GM18951 (cell line): ENCODE measurements at regions not wholly inside any gene's neighbourhood (a gene's known extent, or its start where the extent isn't known, plus 50 kb on each side); places are given as distances from the start of the nearest gene placed in this dataset.

Experiments used
- POLR2A ChIP-seq: IDR thresholded peaks from 4 replicates; pipeline ENCODE4 v1.6.1; 2011; ENCODE audit warnings: mild to moderate bottlenecking; ENCODE audit not compliant: insufficient read length, insufficient read depth; ENCODE audit errors: extremely low read depth
- in situ Hi-C: fragments of 300-500 bp; cut with MboI; formaldehyde crosslinking; loops from one replicate; pipeline ENCODE4 v1.12.0; 2022; ENCODE audit warnings: low sequenced_read_pairs, mixed read lengths, inconsistent platforms; ENCODE audit not compliant: unreplicated experiment

DNA sequence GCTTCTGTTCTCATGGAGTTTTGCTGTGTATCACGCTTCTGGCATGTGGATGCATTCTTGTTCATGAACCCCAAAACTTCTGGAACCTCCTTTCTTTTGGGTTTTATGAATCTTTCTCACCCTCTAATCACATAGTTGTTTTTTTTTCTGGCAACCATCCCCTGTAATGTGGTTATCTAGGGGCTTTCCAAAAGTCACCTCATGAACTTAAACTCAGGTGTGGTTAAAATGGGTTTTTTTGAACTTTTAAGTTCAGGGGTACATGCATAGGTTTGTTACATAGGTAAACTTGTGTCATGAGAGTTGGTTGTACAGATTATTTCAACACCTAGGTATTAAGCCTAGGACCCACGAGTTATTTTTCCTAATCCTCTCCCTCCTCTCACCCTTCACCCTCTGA lies 1099.4 kb upstream of the SLIT2 start:
- TF ChIP-seq POLR2A = no peak
- in situ Hi-C loops = no loop called here

- in situ Hi-C loops = no loop called here
- TF ChIP-seq POLR2A = no peak
Observed at GRCh38 chr4:19151684-19152083, 1100.0 kb upstream of the SLIT2 start.

DNA sequence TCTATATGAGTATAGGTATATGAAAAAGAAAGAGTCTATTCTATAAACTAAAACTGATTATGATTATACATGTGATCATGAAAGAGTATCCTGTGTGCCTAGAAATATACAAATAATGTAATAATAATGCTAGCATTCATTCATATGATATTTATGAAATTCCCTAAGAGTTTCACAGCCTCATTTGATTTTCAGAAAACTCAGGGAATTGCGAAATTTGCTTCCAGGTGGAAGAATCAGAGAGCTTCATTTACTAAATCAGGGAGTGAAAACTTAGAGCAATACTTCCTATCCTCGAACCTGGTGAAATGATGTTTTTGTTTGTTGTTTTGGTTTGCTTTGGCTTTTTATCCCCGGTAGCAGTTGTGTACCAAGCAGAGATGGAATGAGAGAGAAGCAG lies 1105.7 kb upstream of the SLIT2 start:
- in situ Hi-C loops = no loop called here
- no peak for TF ChIP-seq POLR2A

DNA sequence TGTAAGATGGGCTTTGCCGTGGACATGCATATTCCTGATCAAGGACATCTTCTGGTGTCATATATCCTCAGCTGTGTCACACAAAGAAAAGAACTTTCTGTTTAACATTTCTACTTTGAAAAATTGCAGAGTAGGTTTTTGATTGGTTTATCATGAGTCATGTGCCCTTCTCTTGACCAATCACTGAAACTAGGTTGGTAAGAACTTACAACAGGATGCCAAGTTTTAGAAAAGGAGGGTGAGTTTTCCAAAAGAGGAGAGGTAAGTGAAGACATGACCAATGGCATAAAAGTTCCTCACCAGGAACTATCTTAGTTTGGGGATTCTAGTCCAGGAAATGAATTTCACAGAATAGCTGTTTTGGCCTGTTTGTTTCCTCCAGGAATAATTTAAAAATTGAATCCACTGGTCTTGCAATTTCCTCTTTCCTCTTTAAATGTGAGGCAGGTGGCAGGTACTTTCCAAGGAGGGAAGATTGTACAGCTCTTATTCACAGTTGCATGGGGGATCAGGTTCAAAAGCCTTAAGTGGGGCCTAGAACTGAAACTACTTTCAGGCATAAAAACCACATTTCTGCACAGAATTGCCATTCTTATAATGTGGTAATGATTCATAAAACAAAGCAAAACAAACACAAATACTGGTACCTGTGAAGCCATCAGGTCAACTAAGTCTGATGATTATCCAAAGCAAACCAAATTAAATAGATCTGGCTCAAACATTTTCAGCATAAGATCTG lies 1114.5 kb upstream of the LCORL start:
- no peak for TF ChIP-seq POLR2A
- in situ Hi-C loops = no loop called here

GRCh38 chr4:19134685-19135084 lies 1113.1 kb upstream of the LCORL start:
- no peak for TF ChIP-seq POLR2A
- in situ Hi-C loops = no loop called here

DNA sequence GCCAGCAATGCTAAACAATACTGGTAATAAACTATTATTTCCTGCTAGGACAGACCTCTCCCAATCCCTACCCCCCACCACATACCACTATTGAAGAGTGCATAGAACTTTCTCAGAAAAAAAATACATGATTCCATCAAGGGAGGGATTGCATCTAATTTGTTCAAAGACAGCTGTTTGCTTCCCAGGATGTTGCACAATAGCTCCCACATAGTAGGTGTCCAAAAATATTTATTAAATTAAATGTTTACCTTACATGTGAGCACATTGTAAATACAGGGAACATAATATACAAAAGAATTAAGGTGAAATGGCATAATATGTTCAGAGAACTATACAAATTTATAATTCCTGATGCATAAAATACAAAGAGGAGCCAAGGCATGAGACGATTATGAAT lies 1111.8 kb upstream of the LCORL start:
- TF ChIP-seq POLR2A = no peak
- in situ Hi-C loops = no loop called here

GRCh38 chr4:19130866-19131265 lies 1109.3 kb upstream of the LCORL start:
- in situ Hi-C loops = no loop called here
- TF ChIP-seq POLR2A = no peak

GRCh38 chr4:19128176-19128575 lies 1106.6 kb upstream of the LCORL start:
- in situ Hi-C loops = no loop called here
- no peak for TF ChIP-seq POLR2A

DNA sequence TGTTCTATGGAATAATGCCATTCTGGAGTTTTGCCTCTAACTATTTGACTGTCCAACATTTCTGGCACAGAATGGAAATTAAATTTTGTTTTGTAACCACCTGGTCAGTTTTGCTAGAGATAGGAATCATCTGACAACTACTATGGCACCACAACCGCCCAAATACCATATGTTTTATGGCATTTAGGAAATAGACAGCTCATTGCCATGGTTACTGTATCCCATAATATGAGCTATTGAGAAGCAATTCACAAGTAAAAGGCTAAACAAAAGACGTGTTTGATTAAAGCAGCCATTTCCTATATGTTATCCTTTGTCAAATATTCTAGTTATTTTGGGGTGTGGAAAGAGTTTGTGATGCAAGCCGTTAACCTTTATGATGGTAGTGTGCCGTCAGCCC lies 1105.3 kb upstream of the LCORL start:
- in situ Hi-C loops = no loop called here
- no peak for TF ChIP-seq POLR2A

DNA sequence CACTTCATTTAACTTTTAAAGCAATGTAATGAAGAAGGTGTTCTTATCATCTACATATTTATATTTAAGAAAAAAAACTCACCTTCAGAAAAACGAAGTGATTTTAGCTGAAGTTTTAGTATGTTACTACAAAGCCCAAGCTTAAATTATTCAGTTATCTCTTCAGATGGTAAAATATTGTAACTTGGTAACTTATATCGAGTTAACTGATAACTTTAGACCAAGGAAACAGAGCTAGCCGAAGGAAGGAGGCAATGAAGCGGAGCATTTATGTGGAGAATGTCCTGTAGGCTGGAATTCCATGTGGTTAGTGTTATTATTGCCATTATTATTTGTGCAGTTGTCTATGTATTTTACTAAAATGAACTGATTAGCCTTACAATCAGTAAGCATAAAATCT lies 1102.1 kb upstream of the LCORL start:
- TF ChIP-seq POLR2A = no peak
- in situ Hi-C loops = no loop called here

DNA sequence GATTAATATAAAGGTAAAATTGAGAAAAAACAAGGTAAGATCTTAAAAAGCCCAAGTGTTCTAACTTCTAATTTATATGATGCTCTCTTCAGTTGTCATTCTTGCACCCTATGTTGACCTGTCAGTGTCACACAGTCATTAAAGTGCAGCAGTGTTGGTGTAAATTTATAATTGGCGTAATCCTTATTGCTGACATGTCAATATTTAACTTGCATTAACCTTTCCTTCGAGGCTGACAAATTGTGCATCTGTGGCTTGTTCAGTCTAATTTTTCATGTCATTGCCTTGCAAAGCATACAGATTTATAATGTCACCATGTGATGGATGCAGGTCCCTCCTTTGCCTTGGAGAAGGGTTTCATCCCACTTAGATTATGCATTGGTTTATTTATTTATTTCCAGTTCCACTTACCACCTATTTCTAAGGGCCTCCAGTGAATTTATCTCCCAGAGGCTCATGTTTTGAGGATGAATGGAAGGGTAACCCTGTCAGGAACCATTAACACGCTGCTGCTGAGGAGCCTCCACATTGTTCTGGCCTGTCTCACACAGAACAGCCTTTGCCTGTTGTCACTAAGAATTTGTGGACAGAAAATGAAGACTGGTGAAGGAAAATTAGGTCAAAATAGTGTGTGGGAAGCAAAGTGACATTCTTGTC lies 1098.5 kb upstream of the LCORL start:
- no peak for TF ChIP-seq POLR2A
- in situ Hi-C loops = no loop called here

DNA sequence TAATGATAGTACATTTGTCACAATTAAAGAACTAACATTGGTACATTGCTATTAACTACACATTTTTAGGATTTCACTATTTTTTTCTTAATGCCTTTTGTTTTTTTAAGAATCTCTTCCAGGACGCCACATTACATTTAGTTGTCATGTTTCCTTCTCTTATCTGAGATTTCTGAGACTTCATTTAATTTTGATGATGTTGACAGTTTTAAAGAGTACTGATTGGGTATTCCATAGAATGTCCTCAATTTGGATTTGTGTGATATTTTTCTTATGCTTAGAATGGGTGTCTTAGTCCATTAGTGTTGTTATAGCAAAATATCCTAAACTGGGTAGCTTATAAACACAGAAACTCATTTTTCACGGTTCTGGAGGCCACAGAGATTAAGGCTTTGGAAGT lies 1095.5 kb upstream of the LCORL start:
- in situ Hi-C loops = no loop called here
- no peak for TF ChIP-seq POLR2A

GRCh38 chr4:19104176-19104575 lies 1082.6 kb upstream of the LCORL start:
- in situ Hi-C loops = no loop called here
- TF ChIP-seq POLR2A = no peak

GRCh38 chr4:19095491-19096046 lies 1074.0 kb upstream of the LCORL start:
- in situ Hi-C loops = no loop called here
- no peak for TF ChIP-seq POLR2A

GRCh38 chr4:19093951-19094350 lies 1072.4 kb upstream of the LCORL start:
- no peak for TF ChIP-seq POLR2A
- in situ Hi-C loops = no loop called here

DNA sequence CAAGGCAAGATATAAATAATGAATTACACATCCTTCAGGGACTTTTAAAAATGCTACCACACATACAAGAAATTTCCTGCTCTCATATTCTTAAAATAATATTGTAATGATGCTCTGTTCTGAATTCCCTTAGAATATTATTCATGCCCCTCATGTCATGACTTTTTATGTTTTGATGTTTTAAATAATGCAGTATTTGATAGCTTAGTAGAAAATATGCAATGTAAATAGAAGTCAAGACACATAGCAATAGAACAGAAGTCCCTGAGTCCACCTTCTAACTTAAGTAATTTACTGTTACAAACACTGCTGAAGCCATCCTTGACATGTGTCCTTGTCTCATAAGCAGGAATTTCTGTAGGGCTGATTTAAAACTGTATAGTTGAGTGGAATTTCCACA lies 1071.2 kb upstream of the LCORL start:
- in situ Hi-C loops = no loop called here
- TF ChIP-seq POLR2A = no peak
